GM23248 (cell line): ENCODE measurements at regions not wholly inside any gene's neighbourhood (a gene's known extent, or its start where the extent isn't known, plus 50 kb on each side); places are given as distances from the start of the nearest gene placed in this dataset.

ENCODE experiments used
- EZH2 ChIP-seq: fragments of 200-600 bp; sonication (generic); IDR thresholded peaks from 2 replicates; pipeline ENCODE4 v1.6.1; 2018; ENCODE audit warnings: antibody characterized with exemption, mild to moderate bottlenecking; ENCODE audit not compliant: insufficient read depth, poor library complexity, severe bottlenecking
- EZH2phosphoT487 ChIP-seq: fragments of 200-600 bp; sonication (generic); IDR thresholded peaks from 2 replicates; pipeline ENCODE4 v1.6.1; 2018; ENCODE audit warnings: antibody characterized with exemption, moderate library complexity, mild to moderate bottlenecking, low read depth; ENCODE audit not compliant: insufficient read depth

- TF ChIP-seq EZH2 = no peak
- TF ChIP-seq EZH2phosphoT487 = no peak
Measured at GRCh38 chr6:133740218-133740617, 148.7 kb upstream of the TCF21 start.
